ENCODE measurements at regions not wholly inside any gene's neighbourhood (a gene's known extent, or its start where the extent isn't known, plus 50 kb on each side); places are given as distances from the start of the nearest gene placed in this dataset.

GRCh38 chr12:66746489-66747201 lies 67.8 kb upstream of the GRIP1 start:
- FAIRE-seq (no peak), DNase-seq (ENCODE audit: low read depth, low spot score) (no peak)
- Histone ChIP-seq H3K4me2 (ENCODE audit: insufficient read depth, low read length) (no peak overlapping the region), H2AFZ (ENCODE audit: low read depth, low read length) (no peak overlapping the region), H3K36me3 (ENCODE audit: control insufficient read depth in 2 of 2, extremely low read depth in 1 of 2, insufficient read depth in 2 of 2, low read length in 2 of 2) (no peaks in the 10 kb centered on the region), H3K27me3 (ENCODE audit: control insufficient read depth in 2 of 2, insufficient read depth in 2 of 2, low read length in 2 of 2) (no peaks in the 10 kb centered on the region), H3K4me1 (ENCODE audit: control insufficient read depth, extremely low read depth, insufficient read depth, low read length) (no peaks in the 10 kb centered on the region), H3K79me2 (ENCODE audit: control insufficient read depth, insufficient read depth, low read length) (no peaks in the 10 kb centered on the region), H3K4me3 (replicated peaks in 1 of 3; ENCODE audit: insufficient read depth in 1 of 3, low read depth in 1 of 3, low read length in 3 of 3) (no peak overlapping the region), H4K20me1 (replicated peaks; ENCODE audit: control insufficient read depth, extremely low read depth, insufficient read depth, low read length) (no peaks in the 10 kb centered on the region), H3K9me3 (replicated peaks; ENCODE audit: control insufficient read depth, insufficient read depth, low read length) (no peaks in the 10 kb centered on the region), H3K9ac (replicated peaks; ENCODE audit: extremely low read depth, insufficient read depth, low read length) (no peak overlapping the region), H3K9me1 (replicated peaks; ENCODE audit: control insufficient read depth, extremely low read depth, insufficient read depth, low read length) (no peaks in the 10 kb centered on the region), H3K27ac (ENCODE audit: insufficient read depth, low read depth, low read length) (no peak overlapping the region)
- BruUV-seq (replicated peaks) = no TSS peak
- intact Hi-C loops (cut with micrococcal nuclease) = no loop called here
- TF ChIP-seq CTCF (IDR thresholded peaks at IDR 0.05; ENCODE audit: extremely low read depth in 1 of 2, insufficient read depth in 1 of 2, low read depth in 1 of 2, low read length in 2 of 2) (no peak), FOS (IDR thresholded peaks at IDR 0.05; ENCODE audit: borderline replicate concordance, insufficient read depth, low read length) (no peak), GATA2 (IDR thresholded peaks at IDR 0.05; ENCODE audit: insufficient read depth, insufficient read length, low read depth, low read length) (no peak), MYC (IDR thresholded peaks at IDR 0.05; ENCODE audit: low read depth, low read length) (no peak), POLR2AphosphoS5 (IDR thresholded peaks at IDR 0.05; ENCODE audit: insufficient read depth, low read depth, low read length) (no peak), POLR2A (IDR thresholded peaks at IDR 0.05; ENCODE audit: low read depth, low read length) (no peak), EZH2 (IDR thresholded peaks at IDR 0.05; ENCODE audit: borderline replicate concordance, low read depth, low read length, severe bottlenecking) (no peak), JUN (IDR thresholded peaks at IDR 0.05; ENCODE audit: borderline replicate concordance, insufficient read depth, insufficient read length, low read depth) (no peak)
- TF ChIP-seq, protein P1, sequence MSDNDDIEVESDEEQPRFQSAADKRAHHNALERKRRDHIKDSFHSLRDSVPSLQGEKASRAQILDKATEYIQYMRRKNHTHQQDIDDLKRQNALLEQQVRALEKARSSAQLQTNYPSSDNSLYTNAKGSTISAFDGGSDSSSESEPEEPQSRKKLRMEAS (IDR thresholded peaks at IDR 0.05; ENCODE audit: insufficient read depth, insufficient read length) = no peak
- ChIA-PET CTCF (no interaction called here), POLR2A (no interaction called here)
- dilution Hi-C loops (cut with MboI; ENCODE audit: extremely low pct_ligation_motif_present, low sequenced_read_pairs) = no loop called here
